UCSD-AML1 (cell line): ENCODE measurements at regions not wholly inside any gene's neighbourhood (a gene's known extent, or its start where the extent isn't known, plus 50 kb on each side); places are given as distances from the start of the nearest gene placed in this dataset.
"Not testable (repeated sequence)": the region's sequence is repeated elsewhere in the genome, so short reads cannot be mapped to it uniquely, and the experiment has no call there.

ENCODE experiments used
- DNase-seq: peaks from one replicate; lab custom pipeline; 2025; ENCODE audit not compliant: unreplicated experiment; lab: John Stamatoyannopoulos, UW

DNA sequence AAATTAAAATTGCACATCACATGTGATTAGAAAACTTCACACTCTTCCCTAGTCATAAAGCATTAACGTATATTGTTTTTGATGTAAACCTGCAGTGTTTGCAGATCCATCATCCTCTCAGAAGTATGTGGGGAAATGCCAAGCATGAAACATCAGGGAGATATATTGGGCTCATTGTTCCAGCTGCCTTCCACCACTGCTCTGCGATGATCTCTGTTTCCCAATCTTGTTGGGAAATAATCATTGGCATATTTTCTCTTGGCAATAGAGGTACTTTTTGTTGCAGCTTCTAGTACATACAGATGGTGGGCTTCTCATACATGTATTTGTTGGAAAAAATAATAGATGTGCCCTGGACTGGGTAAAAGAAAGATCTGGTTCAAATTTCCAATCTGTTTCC, 466.3 kb upstream of the HS3ST1 start:
- no peak for DNase-seq

DNA sequence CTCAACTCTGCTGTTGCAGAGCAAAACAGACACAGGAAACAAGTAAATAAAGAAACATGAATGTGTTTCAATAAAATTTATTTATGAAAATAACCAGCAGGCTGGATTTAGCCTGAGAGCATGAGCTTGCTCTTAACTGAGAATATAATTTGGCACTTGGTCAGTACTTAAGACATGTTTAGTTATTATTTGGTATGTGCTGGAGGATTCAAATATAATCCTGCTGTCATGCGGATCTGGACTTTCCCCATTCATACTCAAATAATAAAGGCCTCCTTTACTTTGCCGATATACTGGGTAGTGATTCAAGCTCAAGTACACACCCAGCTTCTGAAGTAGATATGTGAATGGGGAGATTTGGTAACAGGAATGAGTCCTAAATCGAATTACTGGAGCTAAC, 465.5 kb upstream of the HS3ST1 start:
- DNase-seq = no peak

DNA sequence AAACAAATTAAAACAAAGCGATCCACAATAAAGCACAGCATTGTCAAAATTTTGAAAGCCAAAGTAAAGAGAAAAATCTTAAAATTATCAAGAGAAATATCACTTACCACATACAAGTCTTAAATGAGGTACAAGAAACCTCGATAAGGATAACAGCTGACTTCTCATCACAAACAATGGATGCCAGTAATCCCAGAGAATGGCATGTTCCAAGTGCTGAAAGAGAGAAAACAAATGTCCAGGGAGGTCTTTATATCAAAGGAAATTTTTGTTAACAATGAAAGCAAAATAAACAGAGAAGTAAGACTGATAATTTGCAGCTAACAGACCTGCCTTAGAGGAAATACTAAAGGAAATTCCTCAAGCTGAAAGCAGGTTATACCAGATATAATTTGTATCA, 460.4 kb upstream of the HS3ST1 start:
- no peak for DNase-seq

DNA sequence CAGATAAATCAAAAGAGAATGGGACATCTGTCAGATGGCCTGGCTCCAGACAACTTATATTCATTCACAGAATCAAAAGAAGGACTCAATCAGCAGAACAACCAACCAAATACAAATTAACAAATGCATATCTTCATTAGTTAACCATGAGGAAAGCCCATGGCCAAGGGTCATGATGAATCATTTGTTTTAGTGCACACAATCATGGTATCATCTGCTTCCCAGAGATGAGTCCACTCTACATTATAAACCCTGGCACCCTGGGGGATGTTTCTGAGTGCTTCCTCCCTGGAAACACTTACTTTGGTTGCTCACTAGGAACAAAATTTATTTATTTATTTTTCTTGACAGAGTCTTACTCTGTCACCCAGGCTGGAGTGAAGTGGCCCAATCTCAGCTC, 453.3 kb upstream of the HS3ST1 start:
- no peak for DNase-seq

DNA sequence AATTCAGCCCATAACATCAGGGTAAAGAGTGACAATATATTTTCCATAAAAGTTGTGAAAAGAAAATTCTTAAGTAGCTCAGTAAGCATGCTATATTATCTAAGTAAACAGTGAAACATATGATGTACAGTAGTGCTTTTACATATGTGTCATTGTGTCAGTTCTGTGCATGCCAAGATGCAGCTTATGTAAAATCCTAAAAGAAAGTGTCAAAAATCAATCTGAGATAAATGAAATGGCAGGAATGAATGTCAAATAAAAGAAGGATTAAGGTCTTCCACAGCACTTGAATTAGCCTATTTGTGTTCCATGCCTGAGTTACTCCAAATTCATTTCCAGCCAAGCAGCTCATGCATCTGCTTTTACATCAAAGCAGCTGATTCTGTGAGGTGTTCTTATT, 452.7 kb upstream of the HS3ST1 start:
- no peak for DNase-seq

DNA sequence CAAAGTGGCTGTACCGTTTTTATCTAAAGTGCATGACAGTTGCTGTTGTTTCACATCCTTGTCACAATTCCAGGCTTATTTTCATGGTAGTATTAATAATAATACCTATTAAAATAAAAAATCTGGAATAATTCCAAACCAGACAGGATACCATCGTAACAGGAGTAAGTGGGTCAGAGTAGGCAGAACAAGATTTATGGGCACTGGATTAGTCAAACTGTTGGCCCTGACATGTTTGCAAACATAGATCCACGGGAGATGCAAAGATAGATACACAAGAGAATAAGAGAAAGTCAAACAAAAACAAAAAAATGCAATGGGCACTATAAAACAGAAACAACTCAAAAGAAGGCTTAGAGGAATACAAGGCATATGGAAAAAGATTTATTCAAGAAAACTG, 449.5 kb upstream of the HS3ST1 start:
- DNase-seq = no peak

DNA sequence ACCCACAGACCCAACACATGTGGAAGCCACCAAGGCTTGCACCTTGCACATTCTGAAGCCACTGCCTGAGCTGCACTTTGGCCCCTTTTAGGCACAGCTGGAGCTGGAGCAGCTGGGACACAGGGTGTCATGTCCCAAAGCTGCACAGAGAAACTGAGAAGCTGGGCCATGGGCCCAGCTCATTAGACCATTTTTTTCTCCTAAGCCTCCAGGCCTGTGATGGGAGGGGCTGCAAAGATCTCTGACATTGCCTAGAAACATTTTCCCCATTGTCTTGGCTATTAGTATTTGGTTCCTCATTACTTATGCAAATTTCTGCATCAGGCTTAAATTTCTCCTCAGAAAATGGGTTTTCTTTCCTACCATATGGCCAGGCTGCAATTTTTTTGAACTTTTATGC, 447.4 kb upstream of the HS3ST1 start:
- DNase-seq = no peak

DNA sequence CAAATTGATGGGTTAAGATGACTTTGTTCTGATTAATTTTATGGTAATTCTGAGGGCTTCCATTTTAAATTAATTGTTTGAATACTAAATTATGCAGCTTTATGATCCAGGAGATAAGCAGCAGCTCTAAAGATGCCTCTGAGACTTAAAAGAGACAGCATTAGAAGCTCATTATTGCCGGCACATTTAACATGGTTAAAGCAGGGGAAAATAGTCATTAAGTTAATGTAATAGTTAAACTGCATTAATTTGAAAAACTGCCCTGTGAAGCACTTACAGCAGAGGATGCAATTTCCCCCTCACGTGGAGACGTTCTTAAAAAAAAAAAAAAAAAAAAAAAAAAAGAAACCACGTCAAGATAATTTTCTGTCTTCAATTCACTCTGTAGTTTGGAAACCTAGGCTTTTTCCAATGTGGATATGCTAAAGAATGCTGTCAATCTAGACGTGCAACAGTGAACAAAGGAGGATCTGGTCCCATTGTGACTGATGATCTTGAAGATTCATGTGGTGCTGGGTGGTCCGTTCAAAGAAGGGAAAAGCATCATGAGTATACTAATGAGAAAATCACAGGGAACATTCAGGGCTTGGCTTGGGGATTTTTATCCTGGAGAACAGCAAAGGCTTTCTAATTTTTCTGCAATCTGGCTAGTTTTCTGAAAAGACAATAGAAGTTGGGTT, 440.6 kb upstream of the HS3ST1 start:
- no peak for DNase-seq

DNA sequence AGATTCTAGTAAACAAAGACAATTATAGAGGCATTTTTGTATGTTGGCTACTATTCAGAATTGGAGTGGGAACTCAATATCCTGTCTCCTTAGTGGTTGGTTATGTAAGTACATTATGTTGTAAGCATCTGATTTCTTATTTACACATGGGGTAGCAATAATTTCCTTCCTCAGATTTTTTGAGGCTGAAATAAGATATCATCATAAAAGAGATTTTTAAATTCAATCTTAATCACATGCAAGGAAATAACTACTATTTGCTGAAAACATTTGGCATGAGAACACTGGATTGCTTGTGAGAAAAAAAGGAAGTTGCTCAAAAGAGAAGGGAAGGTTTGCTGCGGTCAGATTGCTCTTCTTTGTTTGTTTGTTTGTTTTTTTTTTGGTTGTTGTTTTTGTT, 437.7 kb upstream of the HS3ST1 start:
- DNase-seq = no peak

DNA sequence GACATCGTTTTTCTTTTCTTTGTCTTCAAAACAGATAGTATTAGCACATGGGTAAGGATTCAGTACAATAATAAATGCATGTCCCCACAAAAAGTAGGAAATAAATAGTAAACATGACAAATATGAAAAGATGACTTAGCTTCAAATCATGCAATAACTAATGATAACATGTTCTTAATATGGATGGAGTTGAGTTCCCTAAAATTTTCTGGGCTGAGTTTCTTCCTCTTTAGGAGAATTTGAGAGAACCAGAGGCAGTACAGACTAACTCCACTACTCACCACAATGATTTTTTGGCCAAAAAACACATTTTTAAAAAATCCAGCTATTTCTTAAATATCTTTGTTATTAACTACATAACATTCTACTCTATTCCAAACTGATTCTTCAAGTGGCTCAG, 432.3 kb upstream of the HS3ST1 start:
- DNase-seq = no peak

DNA sequence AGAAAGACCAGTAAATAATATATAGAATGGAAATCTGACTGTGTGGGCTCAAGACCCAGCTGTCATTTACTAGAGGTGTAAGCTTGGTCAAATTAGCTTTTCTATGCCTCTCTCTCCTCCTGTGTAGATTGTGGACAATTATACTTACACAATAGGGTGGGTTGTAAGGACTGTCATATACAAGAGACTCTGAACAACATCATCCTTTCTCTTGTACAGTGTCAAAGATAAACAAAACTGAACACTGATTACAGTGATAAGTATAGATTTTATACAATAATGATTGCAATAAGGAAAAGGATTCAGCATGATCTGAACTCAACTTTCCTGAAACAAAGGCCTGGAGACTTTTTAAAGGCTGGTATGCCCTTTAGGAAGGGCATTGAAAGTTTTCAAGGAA, 429.2 kb upstream of the HS3ST1 start:
- DNase-seq = no peak

DNA sequence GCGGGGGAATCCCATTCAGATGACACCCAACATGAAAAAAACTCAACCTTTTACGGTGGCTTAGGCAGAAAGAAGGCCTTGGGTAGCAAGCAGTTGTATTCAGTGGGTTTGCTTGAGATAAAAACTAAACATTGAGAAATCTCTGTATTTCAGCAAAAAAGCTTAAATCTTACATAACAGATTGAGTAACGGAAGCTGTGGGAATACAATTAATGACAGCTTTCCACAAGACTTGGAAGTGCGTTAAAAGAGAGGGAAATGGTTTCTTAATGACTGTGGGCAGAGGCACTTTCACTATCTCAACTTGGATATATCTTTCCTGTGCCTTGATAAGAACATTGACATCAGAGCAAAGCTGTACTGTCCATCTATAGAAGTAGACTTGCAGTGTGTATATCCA, 418.5 kb upstream of the HS3ST1 start:
- DNase-seq = no peak

DNA sequence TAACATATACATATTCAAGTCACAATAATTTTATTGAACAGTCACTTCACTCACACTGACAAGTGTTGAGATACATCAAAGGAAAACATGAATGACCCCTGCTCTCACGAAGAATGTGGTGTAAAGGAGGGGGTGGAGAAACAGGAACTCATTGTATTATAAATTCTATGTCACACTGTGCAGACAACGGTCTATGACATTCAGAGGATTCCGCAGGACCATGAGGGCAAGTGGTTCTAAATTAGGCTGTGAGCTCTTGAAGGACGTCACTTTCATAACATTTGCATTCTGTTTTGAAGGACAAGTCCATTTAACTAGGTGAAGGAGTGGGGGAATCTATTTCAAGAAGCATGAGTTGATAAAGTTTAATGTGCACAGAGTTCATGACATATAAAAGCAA, 415.2 kb upstream of the HS3ST1 start:
- no peak for DNase-seq

DNA sequence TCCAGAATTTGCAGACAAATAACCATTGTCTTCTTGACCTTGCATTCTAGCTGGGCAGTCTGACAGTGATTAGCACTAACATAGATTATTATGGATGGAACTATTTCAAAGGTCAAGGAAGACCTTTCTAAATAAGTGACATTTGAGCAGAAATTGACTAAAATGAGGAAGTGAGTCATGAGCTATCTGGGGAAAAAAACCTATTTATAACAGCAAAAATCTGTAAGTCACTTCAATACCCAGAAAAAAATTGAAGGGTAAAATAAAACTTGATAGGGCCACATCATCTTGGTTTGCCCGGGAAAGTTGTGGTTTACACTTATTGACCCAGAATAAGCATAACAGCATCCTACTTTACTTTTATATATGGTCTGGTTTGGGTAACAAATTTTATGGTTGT, 414.6 kb upstream of the HS3ST1 start:
- no peak for DNase-seq

DNA sequence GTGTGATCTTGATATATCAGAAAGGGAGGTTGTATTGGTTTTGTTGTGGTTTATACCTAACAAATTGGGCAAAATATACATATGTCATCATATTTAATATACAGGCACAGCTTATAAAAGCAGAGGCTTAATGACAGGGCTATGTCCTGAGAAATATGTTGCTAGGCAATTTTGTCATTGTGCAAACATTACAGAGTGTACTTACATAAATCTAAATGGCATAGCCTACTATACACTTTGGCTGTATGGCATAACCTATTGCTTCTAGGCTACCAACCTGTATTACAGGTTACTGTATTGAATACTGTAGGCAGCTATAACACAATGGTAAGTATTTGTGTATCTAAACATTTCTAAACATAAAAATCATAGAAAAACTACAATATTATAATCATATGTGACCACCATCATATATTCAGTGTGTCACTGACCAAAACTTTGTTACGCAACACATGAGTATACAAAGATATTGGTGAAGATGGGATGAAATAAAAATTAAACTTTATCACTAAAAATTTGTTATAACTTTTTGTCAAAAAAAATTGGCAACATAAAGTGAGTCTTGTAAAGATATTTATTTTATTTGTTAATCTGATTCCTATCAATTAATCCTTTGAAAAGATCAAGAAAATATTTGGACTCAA, 414.0 kb upstream of the HS3ST1 start:
- DNase-seq = no peak

DNA sequence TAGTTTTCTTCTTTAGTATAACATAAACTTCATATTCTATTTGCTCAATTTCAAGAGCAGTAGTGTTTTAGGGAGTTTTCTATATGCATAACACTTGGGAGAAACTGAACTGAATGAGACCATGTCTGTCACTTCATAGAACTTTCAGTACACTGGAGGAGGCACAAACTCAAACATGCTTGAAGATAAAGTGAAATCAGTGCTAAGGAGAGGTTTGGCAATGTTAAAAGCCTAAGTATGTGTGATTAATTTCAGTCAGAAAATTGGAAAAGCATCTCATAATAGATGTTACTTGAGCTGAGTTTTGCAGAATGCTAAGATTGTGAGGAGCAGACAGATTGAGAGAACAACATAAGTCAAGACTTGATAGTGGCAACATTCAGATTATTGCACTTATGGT, 411.2 kb upstream of the HS3ST1 start:
- DNase-seq = no peak

DNA sequence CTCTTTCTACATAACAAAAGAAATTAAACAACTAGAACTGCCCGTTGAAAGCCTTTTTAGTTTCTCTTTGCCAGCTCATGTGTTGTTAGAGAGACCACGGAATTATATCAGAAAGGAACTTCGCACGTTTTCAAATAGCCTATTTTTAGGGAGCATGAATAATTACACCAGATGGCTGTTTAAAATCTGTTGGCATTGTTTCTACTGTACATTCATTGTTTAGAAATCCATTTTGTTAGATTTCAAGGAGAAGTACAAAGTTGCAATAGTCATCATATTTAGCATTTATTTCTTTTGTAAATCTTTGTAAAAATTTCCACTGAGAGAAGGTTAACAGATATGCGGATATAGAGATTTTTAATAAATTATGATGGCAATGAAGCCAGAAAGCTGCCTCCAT, 403.0 kb upstream of the HS3ST1 start:
- no peak for DNase-seq

DNA sequence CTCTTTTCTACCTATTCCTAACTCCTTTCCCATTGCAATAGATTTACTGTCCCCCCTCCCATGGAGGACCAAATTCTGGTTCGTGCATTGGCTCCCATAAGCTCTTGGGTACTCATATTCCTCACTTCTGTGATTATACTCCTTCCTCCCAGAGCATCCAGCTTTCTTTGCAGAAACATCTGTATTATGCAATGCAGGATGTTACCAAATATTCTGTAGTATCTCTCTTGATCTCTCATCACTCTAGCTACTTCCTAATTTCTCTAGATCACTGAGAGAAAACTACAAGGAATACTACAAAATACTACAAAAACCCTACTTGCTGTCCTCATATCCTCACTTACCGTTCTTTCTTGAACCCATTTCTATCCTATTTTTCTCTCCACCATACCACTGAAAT, 395.9 kb upstream of the HS3ST1 start:
- DNase-seq = no peak

DNA sequence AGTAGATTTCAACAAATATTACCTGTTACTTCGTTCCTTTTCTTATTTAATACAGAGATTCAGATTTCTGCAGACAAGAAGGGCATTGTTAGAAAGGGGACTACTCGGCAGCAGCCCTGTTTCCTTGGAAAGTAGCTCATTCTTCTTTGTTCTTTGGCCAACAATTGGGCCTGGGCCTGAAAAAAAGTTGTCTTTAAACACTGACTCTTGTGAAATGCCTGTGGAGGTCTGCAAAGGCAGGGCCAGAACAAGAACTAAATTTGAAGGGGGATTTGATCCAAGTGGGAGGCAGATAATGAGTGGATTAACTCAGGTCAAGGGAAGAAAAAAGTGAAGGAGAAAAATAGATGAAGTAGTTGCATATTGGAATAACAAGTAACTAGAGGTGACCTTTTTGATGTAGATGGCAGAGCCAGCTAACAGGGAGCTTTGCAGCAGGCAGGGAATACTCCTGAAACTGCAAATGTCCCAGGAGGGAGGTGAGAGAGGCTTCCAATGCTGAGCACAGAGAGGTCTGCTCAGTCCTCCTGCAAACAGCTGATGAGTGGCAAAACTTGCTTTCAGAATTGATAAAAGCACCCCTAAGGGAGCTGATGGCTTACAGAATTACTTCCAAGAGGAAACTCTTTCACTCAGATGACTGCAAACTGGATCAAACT, 393.2 kb upstream of the HS3ST1 start:
- DNase-seq = no peak

DNA sequence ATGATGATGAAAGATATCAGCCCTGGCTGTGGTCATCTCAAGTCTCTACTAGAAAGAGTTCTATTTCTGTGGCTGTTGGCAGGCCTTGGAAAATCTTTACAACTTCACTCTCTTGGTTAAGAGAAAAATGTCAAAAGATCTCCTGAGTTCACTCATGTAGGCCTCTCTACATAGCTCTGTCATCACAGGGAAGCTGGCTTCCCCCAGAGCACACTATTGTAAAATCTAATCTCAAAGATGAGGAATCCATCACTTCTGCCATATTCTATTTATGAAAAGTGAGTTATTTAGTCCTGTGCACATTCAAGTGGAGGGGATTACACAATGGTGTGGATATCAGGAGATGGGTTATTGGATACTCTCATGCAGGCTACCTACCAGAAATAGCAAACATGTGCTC, 388.4 kb upstream of the HS3ST1 start:
- DNase-seq = no peak

DNA sequence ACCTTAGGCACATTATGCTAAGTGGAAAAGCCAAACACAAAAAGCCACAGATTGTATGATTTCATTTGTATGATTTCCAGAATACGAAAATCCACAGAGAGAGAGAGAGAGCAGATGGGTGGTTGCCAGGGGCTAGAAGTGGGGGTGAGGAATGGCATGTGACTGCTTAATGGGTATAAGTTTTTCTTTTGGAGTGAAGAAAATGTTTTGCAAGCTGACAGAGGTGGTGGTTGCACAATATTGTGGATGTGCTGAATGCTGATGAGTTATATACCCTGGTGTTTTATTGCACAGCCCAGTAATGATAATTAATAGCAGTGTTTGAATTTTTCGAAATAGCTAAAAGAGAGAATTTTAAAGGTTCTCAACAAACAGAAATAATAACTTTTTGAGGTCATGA, 386.1 kb upstream of the HS3ST1 start:
- no peak for DNase-seq

DNA sequence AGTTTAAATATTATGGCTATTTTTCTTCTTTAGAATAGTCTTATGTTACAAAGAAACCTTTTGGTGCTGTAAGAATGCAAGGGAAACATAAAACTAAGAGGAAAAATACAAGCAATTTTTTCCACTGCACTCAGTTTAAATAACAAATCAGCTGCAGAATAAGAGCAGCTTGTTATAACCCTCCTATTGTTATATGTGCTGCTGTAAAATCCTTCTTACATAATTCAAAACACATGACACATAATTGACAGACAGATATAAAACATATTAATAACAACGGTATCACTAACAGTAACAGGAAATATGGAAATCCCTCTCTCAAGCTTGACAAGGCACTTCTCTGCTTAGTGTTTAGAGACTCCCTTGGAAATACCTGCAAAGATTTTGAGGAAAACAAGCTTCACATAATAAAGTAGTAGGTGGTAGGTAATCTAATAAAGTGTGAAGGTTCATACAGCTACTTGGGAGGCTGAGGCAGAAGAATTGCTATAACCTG, 385.3 kb upstream of the HS3ST1 start:
- no peak for DNase-seq

DNA sequence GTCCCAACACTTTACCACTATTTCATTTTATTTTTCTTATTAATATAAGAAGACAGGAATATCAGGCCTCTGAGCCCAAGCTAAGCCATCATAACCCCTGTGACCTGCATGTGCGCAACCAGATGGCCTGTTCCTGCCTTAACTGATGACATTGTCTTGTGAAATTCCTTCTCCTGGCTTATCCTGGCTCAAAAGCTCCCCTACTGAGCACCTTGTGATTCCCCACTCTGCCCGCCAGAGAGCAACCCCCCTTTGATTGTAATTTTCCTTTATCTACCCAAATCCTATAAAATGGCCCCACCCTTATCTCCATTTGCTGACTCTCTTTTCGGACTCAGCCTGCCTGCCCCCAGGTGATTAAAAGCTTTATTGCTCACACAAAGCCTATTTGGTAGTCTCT, 382.8 kb upstream of the HS3ST1 start:
- not testable (repeated sequence) for DNase-seq
